HEK293T (cell line): ENCODE measurements at regions not wholly inside any gene's neighbourhood (a gene's known extent, or its start where the extent isn't known, plus 50 kb on each side); places are given as distances from the start of the nearest gene placed in this dataset.

Experiments
- BHLHE40 ChIP-seq: fragments of 450-650 bp; IDR thresholded peaks from 2 replicates; pipeline ENCODE4 v1.6.1; 2016; ENCODE audit warnings: mild to moderate bottlenecking, moderate library complexity, borderline replicate concordance
- CTBP1 ChIP-seq: fragments of 450-650 bp; IDR thresholded peaks from 2 replicates; pipeline ENCODE4 v1.6.1; 2016; ENCODE audit warnings: borderline replicate concordance
- FOXM1 ChIP-seq: fragments of 450-650 bp; IDR thresholded peaks from 2 replicates; pipeline ENCODE4 v1.6.1; 2017; ENCODE audit warnings: mild to moderate bottlenecking, borderline replicate concordance
- HDGF ChIP-seq: fragments of 450-650 bp; IDR thresholded peaks from 2 replicates; pipeline ENCODE4 v1.6.1; 2017; ENCODE audit warnings: antibody characterized with exemption, borderline replicate concordance
- NFRKB ChIP-seq: fragments of 450-650 bp; IDR thresholded peaks from 2 replicates; pipeline ENCODE4 v1.6.1; 2016; ENCODE audit warnings: mild to moderate bottlenecking, moderate library complexity
- SP1 ChIP-seq: fragments of 450-650 bp; IDR thresholded peaks from 2 replicates; pipeline ENCODE4 v1.6.1; 2017
- SUZ12 ChIP-seq: fragments of 450-650 bp; IDR thresholded peaks from 2 replicates; pipeline ENCODE4 v1.6.1; 2016; ENCODE audit warnings: mild to moderate bottlenecking
- TARDBP ChIP-seq: fragments of 450-650 bp; IDR thresholded peaks from 2 replicates; pipeline ENCODE4 v1.6.1; 2016
- ZNF384 ChIP-seq: fragments of 450-650 bp; IDR thresholded peaks from 2 replicates; pipeline ENCODE4 v1.6.1; 2016

- TF ChIP-seq FOXM1 (no peak), CTBP1 (no peak), TARDBP (no peak), SP1 (no peak), BHLHE40 (no peak), NFRKB (no peak), ZNF384 (no peak), SUZ12 (no peak), HDGF (no peak)
Measured at GRCh38 chr20:61026731-61027130, 225.3 kb upstream of the CDH4 start.
